ENCODE measurements at regions not wholly inside any gene's neighbourhood (a gene's known extent, or its start where the extent isn't known, plus 50 kb on each side); places are given as distances from the start of the nearest gene placed in this dataset.

DNA sequence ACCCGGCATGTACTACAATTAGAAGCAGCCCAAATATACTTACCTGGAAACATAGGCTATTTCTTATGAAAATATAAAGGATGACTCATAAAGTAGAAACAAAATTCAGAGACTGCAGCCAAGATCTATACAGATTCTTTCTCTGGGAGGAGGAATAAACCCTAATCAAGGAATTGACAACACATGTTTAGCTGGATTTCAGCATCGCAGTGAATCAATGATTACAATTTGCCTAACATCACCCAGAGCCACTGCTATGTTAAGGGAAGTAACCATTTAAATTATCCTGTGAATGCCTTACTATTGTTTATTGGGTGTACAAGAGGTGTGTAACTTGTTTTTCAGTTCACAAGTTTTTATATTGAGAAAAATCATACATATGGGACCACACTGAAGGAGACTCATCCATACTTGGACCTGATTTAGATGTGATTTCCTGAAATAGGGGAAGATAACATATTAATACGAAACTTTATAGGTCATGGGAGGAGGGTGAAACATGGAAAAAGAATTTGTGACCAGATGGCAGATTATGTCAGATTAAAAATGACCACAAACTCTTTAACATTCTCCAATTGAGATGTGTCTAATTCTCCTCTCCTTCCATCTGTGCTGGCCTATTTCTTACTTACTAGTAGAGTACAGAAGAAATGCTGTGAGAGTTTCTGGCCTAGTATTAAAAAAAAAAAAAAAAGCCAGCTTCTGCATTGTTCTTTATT, 1168.4 kb downstream of the SLITRK1 start:
- DNase-seq = no peak

DNA sequence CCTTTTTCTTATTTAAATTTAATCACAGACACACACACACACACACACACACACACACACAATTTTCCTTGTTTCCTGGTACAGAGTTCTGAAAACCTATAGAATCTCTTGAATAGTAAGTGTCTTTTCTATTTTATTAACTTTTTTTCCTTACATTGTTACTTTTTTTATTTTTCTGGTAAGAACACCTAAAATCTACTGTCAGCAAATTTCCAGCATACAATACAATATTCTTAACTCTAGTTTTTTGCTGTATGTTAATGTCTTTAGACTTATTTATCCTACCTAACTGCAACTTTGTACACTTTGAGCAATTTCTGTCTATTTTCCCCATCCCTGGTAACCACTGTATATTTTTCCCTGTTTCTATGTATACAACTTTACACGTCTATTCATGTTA, 1179.8 kb downstream of the SLITRK1 start:
- no peak for DNase-seq

DNA sequence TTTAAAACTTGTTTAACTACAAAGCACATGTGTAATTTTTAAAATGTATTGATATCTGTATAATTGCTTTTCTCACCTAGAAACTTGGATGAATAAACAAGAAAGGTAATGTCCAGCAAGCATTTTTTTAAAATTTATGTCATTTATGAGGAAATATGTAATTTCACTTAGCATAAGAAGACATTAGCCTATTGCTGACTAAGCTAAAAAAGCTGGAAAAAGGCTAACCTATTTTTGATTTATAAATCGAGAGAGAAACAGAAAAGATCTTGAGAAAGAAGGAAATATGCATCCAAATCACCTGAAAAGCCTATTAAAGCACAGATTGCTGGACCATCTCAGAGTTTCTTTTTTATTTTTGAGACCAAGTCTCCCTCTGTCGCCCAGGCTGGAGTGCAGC, 1181.3 kb downstream of the SLITRK1 start:
- DNase-seq = no peak

DNA sequence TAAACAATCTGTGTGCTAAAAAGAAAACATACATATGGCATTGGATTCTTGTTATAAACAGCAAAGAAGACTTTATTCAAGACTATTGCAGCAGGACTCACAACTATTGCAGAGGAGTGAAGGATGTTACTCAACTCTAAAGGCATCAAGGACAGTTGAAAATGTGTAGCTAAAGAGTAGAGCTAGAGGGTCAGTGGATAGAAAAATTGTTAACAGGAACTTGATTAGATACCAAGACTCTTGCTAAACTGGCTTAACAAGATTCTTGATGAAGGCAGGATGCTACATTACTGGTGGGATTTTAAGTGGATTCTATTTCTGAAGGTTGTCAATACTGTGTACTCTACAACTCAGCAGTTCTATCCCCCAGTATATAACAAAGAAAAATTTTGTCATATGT, 1183.3 kb downstream of the SLITRK1 start:
- DNase-seq = no peak

DNA sequence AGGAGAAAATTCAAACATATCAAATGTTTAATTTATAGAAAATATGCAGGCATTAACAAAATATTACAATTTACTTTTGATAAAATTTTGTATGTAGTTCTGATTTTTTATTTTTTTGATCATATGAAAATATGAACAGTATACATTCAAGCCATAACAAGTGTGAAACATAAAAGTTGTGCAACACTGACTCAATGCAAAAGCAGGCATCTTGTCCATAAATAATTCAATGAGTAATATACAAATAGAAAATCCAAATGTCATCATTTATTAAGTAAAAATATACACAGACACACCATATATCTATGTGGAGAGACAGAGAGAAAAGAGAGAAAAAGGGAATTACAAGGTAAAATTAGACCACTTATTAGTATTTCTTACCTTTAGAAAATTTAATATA, 1183.9 kb downstream of the SLITRK1 start:
- no peak for DNase-seq

DNA sequence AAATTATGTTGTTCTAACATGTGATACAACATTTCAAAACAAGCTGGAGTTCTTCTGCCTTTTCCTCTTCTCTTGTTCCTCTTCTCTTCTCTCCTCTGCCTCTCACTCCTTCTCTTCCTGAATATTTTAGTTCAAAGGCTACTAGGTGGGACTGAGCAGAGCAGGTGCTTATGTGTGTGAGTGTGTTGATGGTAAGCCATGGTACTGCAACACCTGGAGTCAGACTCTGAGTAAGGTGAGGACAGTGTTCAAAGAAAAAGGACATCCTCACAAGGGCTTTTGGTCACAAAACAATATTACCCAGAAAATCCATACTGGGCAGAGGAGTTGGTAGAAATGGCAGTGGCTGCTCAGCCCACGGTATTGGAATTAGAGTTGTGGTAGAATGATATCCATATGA, 1188.7 kb downstream of the SLITRK1 start:
- no peak for DNase-seq

DNA sequence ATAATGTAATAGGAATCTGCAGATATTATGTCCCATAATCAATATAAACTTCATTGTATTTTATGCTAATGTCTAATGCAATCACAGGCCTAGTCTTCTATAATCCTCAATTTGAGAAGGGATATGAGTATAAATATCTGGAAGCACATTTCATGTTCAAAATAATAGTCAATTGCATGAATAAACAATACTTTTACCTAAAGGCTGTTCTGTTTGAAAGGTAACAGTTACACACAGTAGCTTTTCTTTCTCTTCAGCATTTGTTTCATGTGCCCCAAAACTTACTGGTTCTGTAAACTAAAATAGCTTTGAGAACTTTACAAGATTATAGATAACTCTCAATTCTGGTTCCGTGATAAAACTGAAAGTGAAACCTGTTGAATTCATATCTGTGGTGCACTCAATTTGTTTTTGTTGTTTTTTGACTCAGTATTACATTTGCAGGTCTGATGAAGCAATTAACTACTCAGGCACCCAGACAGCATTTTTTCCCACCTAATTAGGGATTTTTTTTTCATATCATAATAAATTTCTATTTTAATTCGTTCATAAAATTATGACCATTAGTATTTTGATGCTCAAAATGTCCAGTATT, 1193.8 kb downstream of the SLITRK1 start:
- no peak for DNase-seq

DNA sequence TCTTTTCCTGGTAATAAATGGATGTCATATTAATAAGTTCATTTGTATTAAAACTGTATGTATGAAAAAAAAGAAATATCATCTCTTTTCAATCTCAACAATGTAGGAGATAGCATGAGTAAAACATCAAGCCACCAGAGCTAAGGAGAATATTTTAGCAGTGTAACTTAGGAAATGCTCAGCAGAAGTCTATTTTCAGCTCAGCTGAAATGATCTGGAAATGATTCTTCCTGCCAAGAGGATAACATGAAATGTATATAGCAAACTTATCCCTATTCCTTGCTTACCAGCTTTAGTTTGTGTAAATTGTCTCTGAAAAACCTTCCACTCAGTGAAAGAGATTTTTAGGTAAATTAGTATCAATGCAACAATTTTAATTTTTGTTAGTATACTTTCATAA, 1194.4 kb downstream of the SLITRK1 start:
- DNase-seq = no peak

DNA sequence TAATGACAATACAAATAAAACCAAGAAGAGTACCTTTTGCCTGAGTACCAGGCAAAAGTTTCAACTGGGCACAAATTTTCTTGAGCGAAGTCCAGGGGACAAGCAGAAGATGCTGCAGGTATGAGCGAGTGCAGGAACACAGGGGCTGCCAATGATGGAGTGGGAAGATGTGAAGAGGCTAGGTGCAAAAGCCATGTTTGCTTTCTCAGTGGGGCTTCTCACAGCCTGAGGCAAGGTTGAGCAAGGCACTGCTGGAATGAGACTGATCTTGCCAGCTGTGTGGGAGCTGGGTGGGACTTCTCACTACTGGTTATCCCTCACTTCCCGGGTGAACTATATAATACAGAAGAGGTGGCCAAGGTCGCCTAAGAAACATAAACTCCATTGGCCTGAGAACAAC, 1200.7 kb downstream of the SLITRK1 start:
- DNase-seq = no peak

DNA sequence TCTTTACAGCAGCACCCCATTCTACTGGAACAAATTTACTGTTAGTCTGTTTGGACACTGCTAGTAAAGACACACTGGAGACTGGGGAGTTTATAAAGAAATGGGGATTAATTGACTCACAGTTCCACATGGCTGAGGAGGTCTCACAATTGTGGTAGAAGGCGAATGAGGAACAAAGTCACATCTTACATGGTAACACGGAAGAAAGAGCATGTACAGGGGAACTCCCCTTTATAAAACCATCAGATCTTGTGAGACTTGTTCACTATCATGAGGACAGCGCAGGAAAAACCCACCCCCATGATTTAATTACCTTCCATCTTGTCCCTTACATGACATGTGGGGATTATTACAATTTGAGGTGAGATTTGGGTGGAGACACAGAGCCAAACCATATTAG, 1204.2 kb downstream of the SLITRK1 start:
- DNase-seq = no peak

DNA sequence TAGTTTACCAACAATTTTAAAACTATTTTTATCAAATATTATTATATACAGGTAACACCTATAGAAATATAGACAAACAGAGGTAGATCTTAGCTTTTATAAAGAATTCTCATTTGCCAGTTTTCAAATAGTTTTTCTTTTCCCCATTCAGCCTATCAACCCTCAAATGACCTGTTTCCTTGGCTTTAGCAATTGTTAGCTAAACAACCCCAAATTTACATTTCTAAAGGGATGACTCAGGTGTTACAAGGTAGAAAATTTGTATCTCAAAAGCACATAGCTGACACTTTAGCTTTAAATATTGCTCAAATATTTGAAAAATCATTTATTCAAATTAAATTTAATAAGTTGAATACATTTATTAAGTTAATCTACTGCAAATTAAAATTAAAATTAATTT, 1207.2 kb downstream of the SLITRK1 start:
- DNase-seq = no peak

DNA sequence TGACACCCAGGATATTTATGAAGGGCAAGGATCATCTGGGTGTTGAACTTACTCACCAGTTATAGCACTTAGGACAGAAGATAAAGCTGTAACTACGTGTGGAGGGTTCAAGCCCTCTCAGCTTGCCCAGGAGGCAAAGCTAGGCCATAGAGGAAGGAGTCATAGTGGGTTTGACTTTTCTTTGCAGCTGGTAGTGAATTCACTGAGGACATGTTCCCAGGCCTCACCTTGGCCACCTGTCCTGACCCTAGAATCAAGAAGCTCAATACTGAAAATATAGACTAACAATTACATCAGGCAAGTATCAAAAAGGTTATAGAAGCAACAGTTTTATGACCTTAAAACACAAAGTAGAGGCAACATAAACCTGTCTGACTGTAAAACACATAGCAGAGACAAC, 1207.7 kb downstream of the SLITRK1 start:
- DNase-seq = no peak

DNA sequence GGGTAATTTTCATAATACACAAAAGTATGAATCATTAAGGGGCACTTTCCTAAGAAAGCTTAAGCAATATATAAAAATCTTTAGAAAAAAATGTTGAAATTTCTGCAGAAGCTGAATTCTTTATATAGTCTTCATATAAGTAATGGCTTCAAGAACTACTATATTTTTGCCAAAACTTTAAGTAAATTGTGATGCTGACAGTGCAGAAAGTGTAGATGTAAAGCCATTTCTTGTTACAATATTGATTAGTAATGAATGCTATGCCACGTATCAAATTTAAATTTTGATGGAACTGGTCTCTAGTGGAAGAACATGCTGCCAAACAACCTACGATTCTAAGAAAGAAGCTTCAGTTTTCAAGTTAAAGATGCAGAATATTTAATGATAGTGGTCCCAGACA, 1210.0 kb downstream of the SLITRK1 start:
- DNase-seq = no peak

DNA sequence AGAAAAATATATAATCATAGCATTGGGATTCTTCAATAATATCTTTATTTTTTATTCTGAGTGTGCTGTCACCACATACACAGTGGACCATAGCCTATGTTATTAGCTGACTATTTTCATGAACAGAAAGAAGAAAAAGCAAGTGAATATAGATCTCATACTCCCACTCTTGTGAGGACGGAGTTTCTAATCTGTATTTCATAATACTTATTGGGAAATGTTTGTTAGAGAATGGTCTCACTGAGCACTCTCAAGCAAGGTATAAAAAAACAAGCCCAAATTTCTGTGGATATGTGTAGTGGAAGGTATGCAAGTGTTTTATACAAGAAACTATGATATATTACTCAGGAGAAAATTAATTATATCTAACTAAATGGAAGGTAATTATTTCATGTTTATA, 1218.1 kb downstream of the SLITRK1 start:
- DNase-seq = no peak

DNA sequence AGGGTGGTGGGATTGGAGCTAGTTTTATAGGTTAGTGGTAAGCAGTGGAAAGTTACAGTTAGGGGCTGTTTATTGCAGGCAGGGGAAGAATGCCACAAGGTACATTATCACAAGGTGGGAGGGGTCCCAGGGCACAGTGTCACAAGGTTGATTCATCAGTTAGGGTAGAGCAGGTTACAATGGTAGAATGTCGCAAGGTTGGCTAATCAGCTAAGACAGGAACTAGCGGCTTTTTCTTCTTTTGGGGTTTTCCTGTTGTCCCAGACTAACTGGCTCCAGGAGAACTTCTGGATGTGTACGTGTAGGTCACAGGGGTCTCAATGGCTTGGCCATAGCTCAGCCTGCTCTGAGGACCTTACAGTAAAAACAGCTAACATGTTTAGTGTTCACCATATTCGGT, 1221.1 kb downstream of the SLITRK1 start:
- no peak for DNase-seq

DNA sequence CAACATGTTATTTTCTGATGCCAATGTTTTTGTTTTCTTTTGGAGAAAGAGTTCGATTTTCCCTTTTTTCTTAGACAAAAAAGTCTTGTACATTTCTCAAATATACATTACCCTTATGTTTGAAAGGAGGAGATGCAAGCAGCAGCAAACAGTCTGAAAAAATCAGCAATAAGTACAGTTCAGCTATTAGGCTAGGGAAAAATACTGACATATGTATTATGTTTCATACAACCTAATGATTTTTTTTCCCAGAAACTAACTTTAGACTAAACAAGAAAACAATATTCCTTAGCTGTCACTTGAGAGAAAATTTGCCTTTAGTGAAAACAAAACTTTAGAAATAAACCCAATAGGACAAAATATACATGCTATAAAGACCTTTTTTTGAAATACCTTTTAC, 1223.5 kb downstream of the SLITRK1 start:
- DNase-seq = no peak

DNA sequence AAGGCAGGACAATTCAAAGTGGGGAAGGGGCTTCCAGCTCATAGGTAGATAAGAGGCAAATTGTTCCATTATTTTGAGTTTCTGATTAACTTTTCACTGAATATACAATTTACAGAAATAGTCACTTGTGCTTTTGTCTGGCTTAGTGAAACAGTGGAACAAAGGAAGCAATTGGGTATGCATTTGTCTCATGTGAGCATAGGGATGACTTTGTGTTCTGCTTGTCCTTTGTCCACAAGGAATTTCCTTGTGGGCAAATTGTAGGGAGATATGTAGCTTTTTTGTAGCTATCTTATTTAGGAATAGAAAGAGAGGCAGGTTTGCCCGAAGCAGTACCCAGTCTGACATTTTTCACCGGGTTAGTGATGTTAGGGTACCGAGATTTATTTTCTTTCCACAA, 1224.8 kb downstream of the SLITRK1 start:
- no peak for DNase-seq

DNA sequence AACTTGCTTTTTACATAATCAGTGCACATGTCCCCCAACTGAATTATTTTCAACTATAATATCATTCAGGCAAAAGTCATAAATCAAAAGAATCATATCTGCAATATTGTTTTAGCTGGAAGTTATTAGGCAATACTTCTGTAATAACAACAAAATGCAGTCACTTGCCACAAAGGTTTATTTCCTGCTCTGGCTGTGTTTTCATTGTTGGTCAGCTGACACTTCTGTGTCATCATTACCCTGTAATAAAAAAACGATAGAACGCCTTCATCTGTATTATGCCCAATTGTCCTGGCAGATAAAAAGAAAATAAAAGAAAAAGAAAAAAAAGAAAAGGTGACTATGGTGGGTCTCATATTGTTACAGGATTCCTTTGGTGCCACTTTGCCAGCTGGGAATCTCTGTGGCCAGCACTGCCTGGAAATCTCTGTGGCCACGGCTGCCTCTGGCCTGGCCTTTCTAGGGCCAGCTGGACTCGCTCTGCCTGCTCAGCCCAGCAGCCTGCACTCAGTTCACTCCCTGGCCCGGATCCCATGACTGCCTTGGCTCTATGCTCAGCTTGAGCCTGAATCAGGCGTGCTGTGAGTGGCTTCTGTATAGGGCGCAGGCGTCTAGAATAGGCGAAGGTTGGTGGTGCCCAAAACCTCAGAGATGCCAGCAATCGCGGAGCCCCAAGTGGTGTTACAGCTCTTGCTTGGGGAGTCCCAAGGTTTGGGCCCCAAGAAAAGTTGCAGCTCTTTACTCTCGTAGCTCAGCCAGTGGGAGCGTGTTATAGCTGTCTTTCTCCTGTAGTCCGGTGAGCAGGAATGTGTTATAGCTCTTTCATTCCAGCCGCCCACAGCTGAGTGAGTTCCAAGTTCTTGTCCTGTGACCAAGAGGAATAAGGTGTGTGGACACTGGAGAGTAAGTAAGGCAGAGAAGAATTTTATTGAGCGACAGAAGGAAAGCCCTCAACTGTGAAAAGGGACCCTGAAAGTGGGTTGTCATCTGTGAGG, 1227.1 kb downstream of the SLITRK1 start:
- peak in 3 of 58 donors; percentile 2 to 3 (median 3) for DNase-seq

DNA sequence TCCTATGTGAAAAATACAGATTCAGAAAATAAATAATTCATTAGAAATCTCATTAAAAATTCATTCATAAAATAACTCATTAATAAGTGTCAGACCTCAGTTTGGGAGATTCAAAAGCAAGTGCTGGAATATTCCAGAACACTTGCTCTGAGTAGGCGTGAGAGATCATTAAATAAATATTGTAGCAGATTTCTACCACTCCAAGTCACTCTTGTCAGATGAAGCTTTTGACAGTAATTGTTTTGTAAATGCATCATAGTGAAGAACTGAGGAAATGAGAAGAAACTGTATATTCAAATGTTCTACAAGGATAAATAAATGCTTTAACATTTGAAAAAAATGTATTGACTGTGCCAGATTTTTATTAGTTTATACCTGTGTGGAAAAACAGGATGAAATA, 1228.1 kb downstream of the SLITRK1 start:
- no peak for DNase-seq

DNA sequence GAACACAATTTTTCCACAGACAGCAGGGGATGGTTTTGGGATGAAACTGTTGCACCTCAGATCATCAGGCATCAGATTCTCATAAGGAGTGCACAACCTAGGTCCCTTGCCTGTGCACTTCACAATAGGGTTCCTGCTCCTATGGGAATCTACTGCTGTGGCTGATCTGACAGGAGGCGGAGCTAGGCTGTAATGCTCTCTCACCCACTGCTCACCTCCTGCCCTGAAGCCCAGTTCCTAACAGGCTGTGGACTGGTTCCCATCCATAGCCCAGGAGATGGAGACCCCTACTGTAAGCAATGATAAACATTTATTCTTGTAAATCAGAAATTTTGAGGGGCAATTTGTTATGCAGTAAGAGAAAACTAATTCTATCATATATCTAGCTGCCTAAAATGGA, 1234.7 kb downstream of the SLITRK1 start:
- DNase-seq = no peak

DNA sequence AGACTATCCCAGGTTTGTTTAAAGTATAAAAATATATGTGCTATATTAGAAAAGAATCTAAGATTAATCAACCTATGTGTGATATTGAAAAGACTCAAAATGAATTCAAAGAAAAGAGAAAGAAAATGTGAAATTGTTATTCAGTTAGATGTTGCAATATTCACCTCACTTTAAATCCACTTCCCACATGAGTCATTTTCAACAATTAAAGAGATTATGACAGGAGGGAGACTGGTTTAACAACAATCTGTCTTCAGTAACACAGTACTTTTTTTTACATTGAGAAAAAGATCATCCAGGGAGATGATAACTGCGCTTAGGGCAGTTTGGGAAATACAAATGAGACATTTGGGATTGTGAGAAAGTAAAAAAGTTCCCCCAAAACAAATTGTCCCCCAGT, 1246.2 kb downstream of the SLITRK1 start:
- no peak for DNase-seq

DNA sequence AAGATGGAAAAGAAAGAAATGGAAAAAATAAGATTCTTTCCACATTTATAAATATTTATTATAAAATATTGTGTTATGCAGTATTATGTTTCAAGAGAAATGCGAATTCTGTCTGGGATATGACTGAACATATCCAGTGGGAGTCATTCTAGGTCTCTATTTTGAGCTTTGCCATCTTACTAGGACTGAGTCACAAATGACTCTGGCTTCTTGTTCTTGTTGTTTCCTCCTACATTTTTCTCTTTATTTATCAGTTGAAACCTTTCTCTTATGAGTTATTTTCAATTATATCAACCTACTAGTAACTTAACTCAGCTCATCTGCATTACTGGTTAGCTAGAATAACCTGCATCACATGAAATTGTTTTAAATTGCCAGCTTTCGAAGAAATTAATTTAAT, 1247.3 kb downstream of the SLITRK1 start:
- no peak for DNase-seq

All from anterior cingulate cortex (tissue), 58 donors.